Liver (tissue), 8 donors: ENCODE measurements at regions not wholly inside any gene's neighbourhood (a gene's known extent, or its start where the extent isn't known, plus 50 kb on each side); places are given as distances from the start of the nearest gene placed in this dataset.

ENCODE experiments used
- DNase-seq: peaks from one replicate; pipeline ENCODE4 v3.0.0-alpha.2; 2017; ENCODE audit warnings: low spot score
- H3K27ac ChIP-seq, 2 donors: one replicate each; pipeline ENCODE4 v1.7.0; 2013; ENCODE audit warnings: inconsistent platforms in 2 of 2, low read length in 2 of 2, control low read depth in 1 of 2, low read depth in 1 of 2, mild to moderate bottlenecking in 1 of 2
- H3K27me3 ChIP-seq, 4 donors: one replicate each; pipeline versions ENCODE4 v1.6.1 to v1.7.0; 2013; ENCODE audit warnings: low read length in 3 of 4, inconsistent platforms in 1 of 4, mild to moderate bottlenecking in 1 of 4, moderate library complexity in 1 of 4; ENCODE audit not compliant: control insufficient read depth in 4 of 4, insufficient read depth in 4 of 4
- H3K36me3 ChIP-seq, 4 donors: one replicate each; pipeline versions ENCODE4 v1.6.1 to v1.7.0; 2013; ENCODE audit warnings: low read length in 3 of 4, mild to moderate bottlenecking in 3 of 4, low read depth in 1 of 4, moderate library complexity in 1 of 4; ENCODE audit not compliant: control insufficient read depth in 4 of 4, insufficient read depth in 3 of 4
- H3K4me1 ChIP-seq, 4 donors: one replicate each; pipeline versions ENCODE4 v1.6.1 to v1.7.0; 2013; ENCODE audit warnings: low read length in 3 of 4, mild to moderate bottlenecking in 3 of 4, moderate library complexity in 1 of 4; ENCODE audit not compliant: control insufficient read depth in 4 of 4, insufficient read depth in 4 of 4
- H3K4me3 ChIP-seq, 3 donors: one replicate each; pipeline versions ENCODE4 v1.6.1 to v1.7.0; 2013; ENCODE audit warnings: low read length in 3 of 3, control low read depth in 1 of 3, low read depth in 1 of 3, mild to moderate bottlenecking in 1 of 3
- H3K9ac ChIP-seq, 2 donors: one replicate each; pipeline ENCODE4 v1.7.0; 2013; ENCODE audit warnings: low read length in 2 of 2, mild to moderate bottlenecking in 2 of 2, moderate library complexity in 2 of 2, control low read depth in 1 of 2, low read depth in 1 of 2
- H3K9me3 ChIP-seq, 4 donors: one replicate each; pipeline versions ENCODE4 v1.6.1 to v1.7.0; 2013; ENCODE audit warnings: low read length in 3 of 4; ENCODE audit not compliant: control insufficient read depth in 4 of 4
- ATF3 ChIP-seq: IDR thresholded peaks from 2 replicates; pipeline ENCODE4 v1.6.1; 2016; ENCODE audit warnings: antibody characterized with exemption
- CTCF ChIP-seq: fragments of 150-350 bp; IDR thresholded peaks from 2 replicates; pipeline ENCODE4 v1.5.1; 2017; ENCODE audit warnings: improper control_type of control experiment, low read depth, low read length; ENCODE audit not compliant: missing input control
- EGR1 ChIP-seq, 2 donors: IDR thresholded peaks; 2 replicates each; pipeline ENCODE4 v1.6.1; 2016 to 2018; ENCODE audit warnings: antibody characterized with exemption in 2 of 2, low read depth in 2 of 2
- FOXA2 ChIP-seq: IDR thresholded peaks from 2 replicates; pipeline ENCODE4 v1.6.1; 2016; ENCODE audit warnings: antibody characterized with exemption
- GABPA ChIP-seq, 2 donors: IDR thresholded peaks in 1 of 2; conservative IDR thresholded peaks in 1 of 2; 2 replicates each; pipeline ENCODE4 v1.6.1; 2016; ENCODE audit warnings: antibody characterized with exemption in 2 of 2, mild to moderate bottlenecking in 1 of 2, moderate library complexity in 1 of 2
- HNF4A ChIP-seq, 2 donors: conservative IDR thresholded peaks; 2 replicates each; pipeline ENCODE4 v1.6.1; 2016; ENCODE audit warnings: antibody characterized with exemption in 2 of 2, mild to moderate bottlenecking in 2 of 2
- HNF4G ChIP-seq: IDR thresholded peaks from 2 replicates; pipeline ENCODE4 v1.6.1; 2016; ENCODE audit warnings: antibody characterized with exemption
- JUND ChIP-seq, 2 donors: IDR thresholded peaks; 2 replicates each; pipeline ENCODE4 v1.6.1; 2016; ENCODE audit warnings: antibody characterized with exemption in 2 of 2
- MAX ChIP-seq: IDR thresholded peaks from 2 replicates; pipeline ENCODE4 v1.6.1; 2016; ENCODE audit warnings: antibody characterized with exemption
- NR2F2 ChIP-seq: IDR thresholded peaks from 2 replicates; pipeline ENCODE4 v1.6.1; 2016; ENCODE audit warnings: antibody characterized with exemption
- RAD21 ChIP-seq, 2 donors: IDR thresholded peaks; 2 replicates each; pipeline ENCODE4 v1.6.1; 2016; ENCODE audit warnings: antibody characterized with exemption in 2 of 2, mild to moderate bottlenecking in 2 of 2
- REST ChIP-seq: IDR thresholded peaks from 2 replicates; pipeline ENCODE4 v1.6.1; 2016; ENCODE audit warnings: antibody characterized with exemption, mild to moderate bottlenecking
- RXRA ChIP-seq, 2 donors: IDR thresholded peaks; 2 replicates each; pipeline ENCODE4 v1.6.1; 2017 to 2018; ENCODE audit warnings: antibody characterized with exemption in 2 of 2, mild to moderate bottlenecking in 1 of 2
- SP1 ChIP-seq: IDR thresholded peaks from 2 replicates; pipeline ENCODE4 v1.6.1; 2018; ENCODE audit warnings: antibody characterized with exemption, mild to moderate bottlenecking
- TAF1 ChIP-seq: conservative IDR thresholded peaks from 2 replicates; pipeline ENCODE4 v1.6.1; 2016; ENCODE audit warnings: antibody characterized with exemption, mild to moderate bottlenecking
- YY1 ChIP-seq: IDR thresholded peaks from 2 replicates; pipeline ENCODE4 v1.6.1; 2016; ENCODE audit warnings: antibody characterized with exemption, mild to moderate bottlenecking
- ZBTB33 ChIP-seq: IDR thresholded peaks from 2 replicates; pipeline ENCODE4 v1.6.1; 2016; ENCODE audit warnings: antibody characterized with exemption
- WGBS: extraction: QIAGEN DNeasy Blood & Tissue Kit; methylation state at CpG from one replicate; pipeline ENCODE4 v1.1.7; 2013; 5-methylcytosine and 5-hydroxymethylcytosine counted together
- donor health status: healthy.
- donor health status: healthy.
- donor health status: healthy.
- donor health status: healthy.
- donor health status: healthy.

- no peak for TF ChIP-seq CTCF
Observed at GRCh38 chr5:4410151-4410550, 730.0 kb upstream of the ADAMTS16 start (continued).

GRCh38 chr5:4411664-4412063 lies 728.5 kb upstream of the ADAMTS16 start:
- Histone ChIP-seq H3K9ac (no peak overlapping the region), H3K27ac (no peak overlapping the region), H3K27me3 (peaks cover 0 to 4% (median 0%) of the 10 kb centered on the region in 4 donors), H3K36me3 (no peaks in the 10 kb centered on the region), H3K9me3 (no peaks in the 10 kb centered on the region), H3K4me3 (no peak overlapping the region), H3K4me1 (no peaks in the 10 kb centered on the region)
- no peak for DNase-seq
- TF ChIP-seq YY1 (no peak), REST (no peak), HNF4G (no peak), FOXA2 (no peak), TAF1 (no peak), ZBTB33 (no peak), ATF3 (no peak), RAD21 (IDR thresholded peaks at IDR 0.05) (no peak), HNF4A (conservative IDR thresholded peaks at IDR 0.05) (no peak), NR2F2 (no peak), RXRA (IDR thresholded peaks at IDR 0.05) (no peak), GABPA (IDR thresholded peaks at IDR 0.05 in 1 of 2, conservative IDR thresholded peaks at IDR 0.05 in 1 of 2) (no peak), MAX (no peak), SP1 (no peak), CTCF (no peak), EGR1 (IDR thresholded peaks at IDR 0.05; ENCODE audit: low read depth in 2 of 2) (no peak), JUND (IDR thresholded peaks at IDR 0.05) (no peak)
- 74% methylated on average over 8 of the region's 8 CpGs for WGBS
